H1 (cell line): ENCODE measurements at regions not wholly inside any gene's neighbourhood (a gene's known extent, or its start where the extent isn't known, plus 50 kb on each side); places are given as distances from the start of the nearest gene placed in this dataset.

Experiments
- CTCF ChIA-PET: fragments of 300-600 bp; sonication (Branson Sonifier 250); formaldehyde crosslinking; loops from one replicate; lab custom pipeline; 2021; ENCODE audit not compliant: partially characterized antibody; lab: Charles Lee
- POLR2A ChIA-PET: fragments of 300-600 bp; sonication (Branson Sonifier 250); formaldehyde crosslinking; loops from one replicate; lab custom pipeline; 2021; ENCODE audit warnings: inconsistent platforms; ENCODE audit not compliant: partially characterized antibody; lab: Charles Lee
- DNase-seq, 2 experiments: peaks; one replicate each; pipeline versions ENCODE4 v3.0.0 to v3.0.0-alpha.2; 2010 to 2022; ENCODE audit warnings: low spot score in 2 of 2, low read depth in 1 of 2, mixed read lengths in 1 of 2
- FAIRE-seq: peaks from 2 replicates; lab custom pipeline; 2011; peaks lifted over from hg19 to GRCh38; lab: Jason Lieb, UNC
- H2AFZ ChIP-seq: 2 replicates; pipeline ENCODE4 v1.8.1; 2012; ENCODE audit warnings: low read length, inconsistent platforms
- H2AK5ac ChIP-seq: 2 replicates; pipeline ENCODE4 v1.6.1; 2013; ENCODE audit warnings: low read depth, low read length
- H2BK120ac ChIP-seq: replicated peaks from 2 replicates; pipeline ENCODE3; 2013; ENCODE audit warnings: low read depth, low read length, inconsistent platforms
- H2BK12ac ChIP-seq: 2 replicates; pipeline ENCODE4 v1.6.1; 2013; ENCODE audit warnings: low read depth, low read length
- H2BK15ac ChIP-seq: 2 replicates; pipeline ENCODE4 v1.6.1; 2013; ENCODE audit warnings: low read length
- H2BK20ac ChIP-seq: 2 replicates; pipeline ENCODE4 v1.6.1; 2013; ENCODE audit warnings: low read length
- H2BK5ac ChIP-seq: 2 replicates; pipeline ENCODE4 v1.6.1; 2013; ENCODE audit warnings: low read depth, low read length
- H3K14ac ChIP-seq: 2 replicates; pipeline ENCODE4 v1.6.1; 2013; ENCODE audit warnings: inconsistent platforms; ENCODE audit not compliant: insufficient read length
- H3K18ac ChIP-seq: 2 replicates; pipeline ENCODE4 v1.6.1; 2013; ENCODE audit warnings: low read length; ENCODE audit errors: extremely low read depth
- H3K23ac ChIP-seq: 2 replicates; pipeline ENCODE4 v1.6.1; 2013; ENCODE audit warnings: inconsistent platforms; ENCODE audit not compliant: insufficient read length
- H3K23me2 ChIP-seq: 2 replicates; pipeline ENCODE4 v1.6.1; 2013; ENCODE audit warnings: low read depth, low read length
- H3K27ac ChIP-seq: 2 replicates; pipeline ENCODE4 v1.6.1; 2011; ENCODE audit warnings: low read depth, low read length, inconsistent platforms
- H3K27me3 ChIP-seq, 4 experiments: replicated peaks in 1 of 4; 1 replicate in 1 of 4; 2 replicates in 3 of 4; pipeline versions ENCODE4 v1.6.1 to v1.8.1; 2011 to 2013; ENCODE audit warnings: low read length in 3 of 4, mild to moderate bottlenecking in 3 of 4, inconsistent platforms in 2 of 4, mixed read lengths in 2 of 4, moderate library complexity in 1 of 4; ENCODE audit not compliant: control insufficient read depth in 3 of 4, insufficient read depth in 3 of 4; ENCODE audit errors: extremely low read depth in 1 of 4
- H3K36me3 ChIP-seq, 4 experiments: 2 replicates each; pipeline versions ENCODE4 v1.6.1 to v1.8.1; 2011 to 2013; ENCODE audit warnings: mild to moderate bottlenecking in 4 of 4, low read length in 3 of 4, moderate library complexity in 2 of 4, control low read depth in 1 of 4, inconsistent platforms in 1 of 4; ENCODE audit not compliant: insufficient read depth in 4 of 4, control insufficient read depth in 2 of 4
- H3K4ac ChIP-seq: replicated peaks from 2 replicates; pipeline ENCODE3; 2013; ENCODE audit warnings: low read length, low read depth, mixed read lengths, inconsistent platforms; ENCODE audit not compliant: insufficient read length
- H3K4me1 ChIP-seq, 4 experiments: replicated peaks in 1 of 4; 1 replicate in 1 of 4; 2 replicates in 3 of 4; pipeline versions ENCODE4 v1.6.1 to v1.8.1; 2011 to 2013; ENCODE audit warnings: low read length in 3 of 4, inconsistent platforms in 2 of 4, mixed read lengths in 1 of 4; ENCODE audit not compliant: insufficient read depth in 4 of 4, control insufficient read depth in 3 of 4
- H3K4me2 ChIP-seq, 2 experiments: 2 replicates each; pipeline versions ENCODE4 v1.6.1 to v1.8.1; 2011 to 2013; ENCODE audit warnings: low read depth in 2 of 2, low read length in 2 of 2, control low read depth in 1 of 2, inconsistent platforms in 1 of 2, mild to moderate bottlenecking in 1 of 2; ENCODE audit not compliant: insufficient read depth in 1 of 2
- H3K4me3 ChIP-seq, 4 experiments: fragments of 200-600, 300-600 bp in 1 of 4; sonication (generic), shearing (Covaris generic), sonication (Bioruptor Twin) in 1 of 4; 2 replicates each; pipeline versions ENCODE4 v1.5.1 to v1.8.1; 2011 to 2016; ENCODE audit warnings: low read length in 4 of 4, low read depth in 3 of 4, control low read depth in 2 of 4, inconsistent platforms in 2 of 4, mild to moderate bottlenecking in 2 of 4, mixed read lengths in 1 of 4, moderate library complexity in 1 of 4; ENCODE audit not compliant: insufficient read depth in 2 of 4; ENCODE audit errors: extremely low read depth in 1 of 4
- H3K56ac ChIP-seq: replicated peaks from 2 replicates; pipeline ENCODE3; 2013; ENCODE audit warnings: low read depth, mild to moderate bottlenecking, mixed read lengths, low read length, inconsistent platforms; ENCODE audit not compliant: insufficient read length
- H3K79me1 ChIP-seq: 2 replicates; pipeline ENCODE4 v1.6.1; 2013; ENCODE audit warnings: low read depth, low read length, control low read depth
- H3K79me2 ChIP-seq, 2 experiments: 2 replicates each; pipeline versions ENCODE4 v1.6.1 to v1.8.1; 2012 to 2013; ENCODE audit warnings: low read length in 2 of 2, mild to moderate bottlenecking in 2 of 2, inconsistent platforms in 1 of 2; ENCODE audit not compliant: insufficient read depth in 2 of 2, control insufficient read depth in 1 of 2
- H3K9ac ChIP-seq, 4 experiments: replicated peaks in 1 of 4; 1 replicate in 1 of 4; 2 replicates in 3 of 4; pipeline versions ENCODE4 v1.6.1 to v1.8.1; 2011 to 2013; ENCODE audit warnings: low read depth in 3 of 4, low read length in 3 of 4, control low read depth in 2 of 4, mild to moderate bottlenecking in 2 of 4, moderate library complexity in 2 of 4, inconsistent platforms in 1 of 4; ENCODE audit errors: extremely low read depth in 1 of 4
- H3K9me3 ChIP-seq, 2 experiments: 2 replicates each; pipeline versions ENCODE4 v1.6.1 to v1.8.1; 2012 to 2013; ENCODE audit warnings: mild to moderate bottlenecking in 2 of 2, moderate library complexity in 2 of 2, control low read depth in 1 of 2, inconsistent platforms in 1 of 2, low read depth in 1 of 2, low read length in 1 of 2, mixed read lengths in 1 of 2; ENCODE audit not compliant: insufficient read depth in 2 of 2
- H4K20me1 ChIP-seq, 2 experiments: replicated peaks in 1 of 2; 2 replicates each; pipeline versions ENCODE3 to v1.8.1; 2011 to 2013; ENCODE audit warnings: inconsistent platforms in 2 of 2, low read length in 2 of 2, mild to moderate bottlenecking in 1 of 2; ENCODE audit not compliant: insufficient read depth in 2 of 2, control insufficient read depth in 1 of 2
- H4K5ac ChIP-seq: 2 replicates; pipeline ENCODE4 v1.6.1; 2013; ENCODE audit warnings: low read length, low read depth, mixed read lengths, inconsistent platforms; ENCODE audit not compliant: insufficient read length
- H4K8ac ChIP-seq: 2 replicates; pipeline ENCODE4 v1.8.0; 2013; ENCODE audit warnings: mild to moderate bottlenecking, moderate library complexity, low read length, inconsistent platforms; ENCODE audit not compliant: insufficient read depth; ENCODE audit errors: extremely low read depth
- H4K91ac ChIP-seq: replicated peaks from 2 replicates; pipeline ENCODE3; 2013; ENCODE audit warnings: low read length, mixed read lengths, inconsistent platforms; ENCODE audit not compliant: insufficient read length
- EGR1 ChIP-seq: IDR thresholded peaks from 2 replicates; pipeline ENCODE4 v1.6.1; 2011; ENCODE audit warnings: low read depth, low read length, borderline replicate concordance
- HDAC6 ChIP-seq: IDR thresholded peaks from one replicate; pipeline ENCODE4 v1.7.1; 2012; ENCODE audit warnings: low read depth, mild to moderate bottlenecking, inconsistent platforms, low read length, moderate library complexity
- JUN ChIP-seq: IDR thresholded peaks from 2 replicates; pipeline ENCODE4 v1.6.1; 2011; ENCODE audit warnings: low read depth, mild to moderate bottlenecking, improper control_type of control experiment, low read length
- KDM4A ChIP-seq: IDR thresholded peaks from one replicate; pipeline ENCODE4 v1.7.1; 2012; ENCODE audit warnings: low read depth, mild to moderate bottlenecking, moderate library complexity, low read length, inconsistent platforms; ENCODE audit not compliant: severe bottlenecking
- NANOG ChIP-seq: IDR thresholded peaks from 2 replicates; pipeline ENCODE4 v1.6.1; 2011; ENCODE audit warnings: low read length, low read depth, mild to moderate bottlenecking, inconsistent platforms; ENCODE audit not compliant: insufficient read depth, poor library complexity, severe bottlenecking
- RNF2 ChIP-seq: fragments of 200-900, 300-1000 bp; sonication (generic); IDR thresholded peaks from 2 replicates; pipeline ENCODE4 v1.7.1; 2016; ENCODE audit warnings: borderline replicate concordance, low read depth, mild to moderate bottlenecking, antibody characterized with exemption, low read length; ENCODE audit not compliant: poor library complexity, severe bottlenecking; ENCODE audit errors: missing control alignments
- SP4 ChIP-seq: IDR thresholded peaks from 2 replicates; pipeline ENCODE4 v1.6.1; 2012; ENCODE audit warnings: low read length, inconsistent platforms
- SRF ChIP-seq: IDR thresholded peaks from 2 replicates; pipeline ENCODE4 v1.6.1; 2011; ENCODE audit warnings: mild to moderate bottlenecking, low read depth, low read length, moderate library complexity
- WGBS, 2 experiments: shearing (Covaris generic) in 1 of 2; methylation state at CpG; one replicate each; pipeline versions ENCODE4 v1.1.6 to v1.1.7; 2013 to 2015; ENCODE audit warnings: low lambda C conversion rate in 2 of 2, mixed read lengths in 2 of 2, inconsistent platforms in 1 of 2, low coverage in 1 of 2, missing lambda C conversion rate in 1 of 2; ENCODE audit not compliant: insufficient replicate concordance in 2 of 2, insufficient coverage in 1 of 2, insufficient read length in 1 of 2; ENCODE audit errors: extremely low coverage in 1 of 2, missing lambda C conversion rate in 1 of 2; 5-methylcytosine and 5-hydroxymethylcytosine counted together
- TF ChIP-seq, protein P1 (sequence below): IDR thresholded peaks from 2 replicates; pipeline ENCODE4 v1.6.1; 2012; ENCODE audit warnings: inconsistent platforms

DNA sequence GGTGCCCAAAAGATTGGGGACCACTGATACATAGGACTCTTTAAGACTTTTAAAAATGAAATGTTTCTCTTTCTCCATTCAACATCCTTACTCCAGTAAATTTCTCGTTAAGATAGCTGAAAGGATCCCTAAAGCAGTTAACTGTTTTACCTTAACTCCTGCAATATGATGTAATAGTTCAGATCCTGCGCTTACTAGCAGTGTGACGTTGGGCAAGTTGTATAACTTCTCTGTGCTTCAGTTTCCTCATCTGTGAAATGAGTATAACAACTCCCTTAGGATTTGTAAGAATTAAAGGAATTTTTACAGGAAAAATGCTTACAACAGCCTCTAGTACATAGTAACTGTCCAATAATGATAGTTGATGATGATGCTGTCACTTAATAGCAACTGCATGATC lies 158.9 kb downstream of the TANC2 start:
- Histone ChIP-seq H2AFZ (no peak overlapping the region), H3K9me3 (no peaks in the 10 kb centered on the region), H3K36me3 (no peaks in the 10 kb centered on the region), H4K8ac (no peak overlapping the region), H2BK120ac (no peak overlapping the region), H3K4me2 (no peak overlapping the region), H4K20me1 (no peaks in the 10 kb centered on the region), H2BK15ac (no peak overlapping the region), H2BK5ac (no peak overlapping the region), H3K4ac (no peak overlapping the region), H3K4me1 (peaks cover 0 to 4% (median 0%) of the 10 kb centered on the region in 4 experiments; a peak in 2 of 7 replicates), H3K79me2 (no peaks in the 10 kb centered on the region), H2BK12ac (no peak overlapping the region), H3K18ac (no peak overlapping the region), H3K4me3 (no peak overlapping the region), H3K56ac (no peak overlapping the region), H3K9ac (no peak overlapping the region), H4K5ac (no peak overlapping the region), H3K27me3 (no peaks in the 10 kb centered on the region), H4K91ac (no peak overlapping the region), H3K27ac (no peak overlapping the region), H3K79me1 (no peaks in the 10 kb centered on the region), H3K14ac (no peak overlapping the region), H3K23me2 (no peaks in the 10 kb centered on the region; the same call in 1 of the 2 replicates), H3K23ac (no peak overlapping the region), H2BK20ac (no peak overlapping the region), H2AK5ac (no peak overlapping the region)
- TF ChIP-seq, protein P1, sequence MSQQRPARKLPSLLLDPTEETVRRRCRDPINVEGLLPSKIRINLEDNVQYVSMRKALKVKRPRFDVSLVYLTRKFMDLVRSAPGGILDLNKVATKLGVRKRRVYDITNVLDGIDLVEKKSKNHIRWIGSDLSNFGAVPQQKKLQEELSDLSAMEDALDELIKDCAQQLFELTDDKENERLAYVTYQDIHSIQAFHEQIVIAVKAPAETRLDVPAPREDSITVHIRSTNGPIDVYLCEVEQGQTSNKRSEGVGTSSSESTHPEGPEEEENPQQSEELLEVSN: no peak
- TF ChIP-seq SRF (no peak), SP4 (no peak), RNF2 (no peak), HDAC6 (no peak), EGR1 (no peak), KDM4A (no peak), JUN (no peak), NANOG (no peak)
- CTCF ChIA-PET: interaction anchor here (0.7 kb wide), 1 partner anchor 9 kb away, joined by 3 read pairs; no protein-coding TSS in a partner anchor
- DNase-seq: no peak
- no peak for FAIRE-seq
- WGBS, 2 experiments: 85% methylated on average over 3 of the region's 3 CpGs; no CpG with 5 or more reads in 1 of the 2 experiments
- POLR2A ChIA-PET: no interaction called here
